B cell (primary cell): ENCODE measurements at regions not wholly inside any gene's neighbourhood (a gene's known extent, or its start where the extent isn't known, plus 50 kb on each side); places are given as distances from the start of the nearest gene placed in this dataset.

Experiments used
- ATAC-seq: fragments of 200-7000 bp; cut with Tn5 transposase; one replicate; pipeline ENCODE4 v1.10.0; 2021; ENCODE audit warnings: low read depth, mild to moderate bottlenecking, moderate number of reproducible peaks, moderate library complexity
- CTCF ChIA-PET: fragments of 350-600 bp; sonication (Branson Sonifier 250); formaldehyde crosslinking; loops from one replicate; lab custom pipeline; 2021; ENCODE audit warnings: antibody characterized with exemption, inconsistent platforms; lab: Charles Lee
- POLR2A ChIA-PET: fragments of 350-600 bp; sonication (Branson Sonifier 250); formaldehyde crosslinking; loops from one replicate; lab custom pipeline; 2021; ENCODE audit warnings: antibody characterized with exemption; lab: Charles Lee
- DNase-seq: peaks from one replicate; pipeline ENCODE4 v3.0.0; 2013
- H2AFZ ChIP-seq: 2 replicates; pipeline ENCODE4 v1.6.1; 2012; ENCODE audit warnings: mild to moderate bottlenecking, low read depth, low read length; ENCODE audit not compliant: insufficient read depth, poor library complexity, severe bottlenecking
- H3K27ac ChIP-seq, 2 donors: 1 replicate in 1 of 2; 2 replicates in 1 of 2; pipeline ENCODE4 v1.5.1; 2012 to 2013; ENCODE audit warnings: low read length in 2 of 2, mild to moderate bottlenecking in 2 of 2, moderate library complexity in 1 of 2
- H3K27me3 ChIP-seq, 4 experiments: fragments of 200-600 bp in 1 of 4; sonication (generic) in 1 of 4; replicated peaks in 1 of 4; 1 replicate in 2 of 4; 2 replicates in 2 of 4; pipeline versions ENCODE4 v1.6.1 to v1.7.0; 2013 to 2016; ENCODE audit warnings: low read length in 3 of 4, mild to moderate bottlenecking in 2 of 4, mixed read lengths in 1 of 4, moderate library complexity in 1 of 4; ENCODE audit not compliant: insufficient read depth in 4 of 4, control insufficient read depth in 3 of 4; ENCODE audit errors: control extremely low read depth in 1 of 4
- H3K36me3 ChIP-seq, 2 experiments: replicated peaks in 1 of 2; 1 replicate in 1 of 2; 2 replicates in 1 of 2; pipeline versions ENCODE4 v1.6.1 to v1.7.1; 2013; ENCODE audit warnings: low read length in 1 of 2; ENCODE audit not compliant: insufficient read depth in 2 of 2, control insufficient read depth in 1 of 2; ENCODE audit errors: control extremely low read depth in 1 of 2, extremely low read depth in 1 of 2
- H3K4me1 ChIP-seq, 2 donors: fragments of 200-600 bp in 1 of 2; sonication (generic) in 1 of 2; 1 replicate in 1 of 2; 2 replicates in 1 of 2; pipeline versions ENCODE4 v1.5.1 to v1.6.1; 2013 to 2017; ENCODE audit warnings: low read length in 2 of 2; ENCODE audit not compliant: control insufficient read depth in 2 of 2, insufficient read depth in 2 of 2
- H3K4me2 ChIP-seq: replicated peaks from 2 replicates; pipeline ENCODE3; 2012; ENCODE audit warnings: mild to moderate bottlenecking, low read depth, low read length; ENCODE audit not compliant: poor library complexity, severe bottlenecking
- H3K4me3 ChIP-seq, 5 experiments: fragments of 200-600 bp in 1 of 5; sonication (generic) in 1 of 5; 1 replicate in 3 of 5; 2 replicates in 2 of 5; pipeline versions ENCODE4 v1.5.1 to v1.7.0; 2011 to 2016; ENCODE audit warnings: low read length in 4 of 5, mild to moderate bottlenecking in 4 of 5, low read depth in 2 of 5, control low read depth in 1 of 5, moderate library complexity in 1 of 5; ENCODE audit not compliant: insufficient read depth in 1 of 5; ENCODE audit errors: control extremely low read depth in 1 of 5, extremely low read depth in 1 of 5
- H3K79me2 ChIP-seq: fragments of 200-600 bp; sonication (generic); one replicate; pipeline ENCODE4 v1.6.0; 2016; ENCODE audit warnings: low read length; ENCODE audit not compliant: control insufficient read depth, insufficient read depth
- H3K9ac ChIP-seq: fragments of 200-600 bp; sonication (generic); 2 replicates; pipeline ENCODE4 v1.6.1; 2017; ENCODE audit warnings: mild to moderate bottlenecking, low read length, moderate library complexity
- H3K9me3 ChIP-seq, 3 donors: one replicate each; pipeline versions ENCODE4 v1.6.1 to v1.7.1; 2013; ENCODE audit warnings: low read length in 2 of 3; ENCODE audit not compliant: control insufficient read depth in 2 of 3, insufficient read depth in 1 of 3; ENCODE audit errors: control extremely low read depth in 1 of 3
- H4K20me1 ChIP-seq: 2 replicates; pipeline ENCODE4 v1.6.0; 2012; ENCODE audit warnings: mild to moderate bottlenecking, low read length; ENCODE audit not compliant: insufficient read depth, control insufficient read depth, poor library complexity, severe bottlenecking
- H3K27ac Mint-ChIP-seq: one replicate; pipeline ENCODE4 v1.8.0; 2021; ENCODE audit warnings: mixed read lengths
- H3K27me3 Mint-ChIP-seq: one replicate; pipeline ENCODE4 v1.8.0; 2021; ENCODE audit warnings: mixed read lengths
- H3K4me1 Mint-ChIP-seq: one replicate; pipeline ENCODE4 v1.8.0; 2021; ENCODE audit warnings: mixed read lengths
- H3K4me3 Mint-ChIP-seq: one replicate; pipeline ENCODE4 v1.8.0; 2021; ENCODE audit warnings: mixed read lengths
- H3K9me3 Mint-ChIP-seq: one replicate; pipeline ENCODE4 v1.8.0; 2022; ENCODE audit warnings: mixed read lengths; ENCODE audit not compliant: insufficient read depth
- CTCF ChIP-seq: fragments of 200-600 bp; IDR thresholded peaks from one replicate; pipeline ENCODE4 v1.8.0; 2022; ENCODE audit warnings: antibody characterized with exemption, mild to moderate bottlenecking
- EZH2 ChIP-seq: IDR thresholded peaks from 2 replicates; pipeline ENCODE4 v1.6.1; 2012; ENCODE audit warnings: borderline replicate concordance, low read depth, mild to moderate bottlenecking, moderate library complexity, low read length; ENCODE audit not compliant: insufficient read depth, poor library complexity, severe bottlenecking
- WGBS: methylation state at CpG from one replicate; pipeline ENCODE4 v1.1.5; 2013; ENCODE audit warnings: missing lambda C conversion rate; ENCODE audit not compliant: insufficient coverage; 5-methylcytosine and 5-hydroxymethylcytosine counted together
- intact Hi-C: fragments of 100-400 bp; cut with micrococcal nuclease; formaldehyde crosslinking; loops from one replicate; pipeline ENCODE4 v1.10.0; 2022

- no peak overlapping the region for H3K4me3 Mint-ChIP-seq
- H3K79me2 ChIP-seq: no peaks in the 10 kb centered on the region
- ChIA-PET CTCF (no interaction called here), POLR2A (no interaction called here)
- intact Hi-C loops: no loop called here
- H3K9me3 Mint-ChIP-seq: peaks cover 3% of the 10 kb centered on the region
- H3K27me3 ChIP-seq: no peaks in the 10 kb centered on the region
- no peaks in the 10 kb centered on the region for H4K20me1 ChIP-seq
- no peaks in the 10 kb centered on the region for H3K36me3 ChIP-seq
- no peaks in the 10 kb centered on the region for H3K4me1 Mint-ChIP-seq
- H3K4me1 ChIP-seq: no peaks in the 10 kb centered on the region
- no peak overlapping the region for H3K27ac ChIP-seq
- no peak overlapping the region for H3K4me2 ChIP-seq
- TF ChIP-seq EZH2 (no peak), CTCF (no peak)
- H2AFZ ChIP-seq: no peak overlapping the region
- no peaks in the 10 kb centered on the region for H3K27me3 Mint-ChIP-seq
- H3K9me3 ChIP-seq: peaks cover 0 to 5% (median 0%) of the 10 kb centered on the region in 3 donors
- H3K9ac ChIP-seq: no peak overlapping the region
- no peak overlapping the region for H3K27ac Mint-ChIP-seq
- ATAC-seq (no peak), DNase-seq (no peak)
- WGBS: 63% methylated on average over 5 of the region's 11 CpGs
- no peak overlapping the region for H3K4me3 ChIP-seq
Observed at GRCh38 chr10:21212348-21212747, 313.1 kb downstream of the SKIDA1 start.

- Mint-ChIP-seq H3K4me1 (no peaks in the 10 kb centered on the region), H3K4me3 (no peak overlapping the region), H3K27ac (no peak overlapping the region), H3K27me3 (no peaks in the 10 kb centered on the region), H3K9me3 (peaks cover 3% of the 10 kb centered on the region)
- H3K27me3 ChIP-seq: no peaks in the 10 kb centered on the region
- no peak for ATAC-seq
- intact Hi-C loops: no loop called here
- H3K4me3 ChIP-seq: no peak overlapping the region
- H2AFZ ChIP-seq: no peak overlapping the region
- TF ChIP-seq CTCF: no peak
- no peak for TF ChIP-seq EZH2
- CTCF ChIA-PET: no interaction called here
- WGBS: 94% methylated on average over 4 of the region's 4 CpGs
- H3K27ac ChIP-seq: no peak overlapping the region
- H3K9ac ChIP-seq: no peak overlapping the region
- H3K79me2 ChIP-seq: no peaks in the 10 kb centered on the region
- H3K36me3 ChIP-seq: no peaks in the 10 kb centered on the region
- H4K20me1 ChIP-seq: no peaks in the 10 kb centered on the region
- no peak for DNase-seq
- H3K9me3 ChIP-seq: peaks cover 0 to 3% (median 0%) of the 10 kb centered on the region in 3 donors
- H3K4me2 ChIP-seq: no peak overlapping the region
- POLR2A ChIA-PET: no interaction called here
- no peaks in the 10 kb centered on the region for H3K4me1 ChIP-seq
Observed at GRCh38 chr10:21209495-21209894, 312.4 kb upstream of the NEBL start.
